OCI-LY7 (cell line): ENCODE measurements at regions not wholly inside any gene's neighbourhood (a gene's known extent, or its start where the extent isn't known, plus 50 kb on each side); places are given as distances from the start of the nearest gene placed in this dataset.

Experiments
- CTCF ChIP-seq: fragments of 200-600 bp; sonication (generic); conservative IDR thresholded peaks from 2 replicates; pipeline ENCODE4 v1.5.1; 2014; ENCODE audit warnings: mild to moderate bottlenecking, antibody characterized with exemption, low read length, moderate library complexity, mixed read lengths
- EZH2phosphoT487 ChIP-seq: fragments of 200-600 bp; sonication (generic); IDR thresholded peaks from 2 replicates; pipeline ENCODE4 v1.6.1; 2018; ENCODE audit warnings: low read depth, borderline replicate concordance, mild to moderate bottlenecking, mixed run types, antibody characterized with exemption, low read length, moderate library complexity, mixed read lengths

GRCh38 chr2:139099721-139100120, 319.5 kb upstream of the NXPH2 start:
- TF ChIP-seq EZH2phosphoT487 (no peak), CTCF (no peak)
